ENCODE measurements at regions not wholly inside any gene's neighbourhood (a gene's known extent, or its start where the extent isn't known, plus 50 kb on each side); places are given as distances from the start of the nearest gene placed in this dataset.

- no peak for DNase-seq (ENCODE audit: low spot score)
- Mint-ChIP-seq H3K9me3 (ENCODE audit: unreplicated experiment) (no peaks in the 10 kb centered on the region), H3K27me3 (ENCODE audit: unreplicated experiment) (no peaks in the 10 kb centered on the region), H3K27ac (ENCODE audit: unreplicated experiment) (no peak overlapping the region), H3K4me3 (ENCODE audit: unreplicated experiment) (no peak overlapping the region), H3K4me1 (ENCODE audit: unreplicated experiment) (no peaks in the 10 kb centered on the region), H3K36me3 (ENCODE audit: low read depth, unreplicated experiment) (no peaks in the 10 kb centered on the region)
- TF ChIP-seq CTCF (IDR thresholded peaks at IDR 0.05; ENCODE audit: unreplicated experiment) = no peak
Measured at GRCh38 chr5:63255594-63255993, 677.0 kb downstream of the LRRC70 start.

GRCh38 chr5:63250939-63251338 lies 672.3 kb downstream of the LRRC70 start:
- Mint-ChIP-seq H3K36me3 (ENCODE audit: low read depth, unreplicated experiment) (no peaks in the 10 kb centered on the region), H3K27me3 (ENCODE audit: unreplicated experiment) (no peaks in the 10 kb centered on the region), H3K9me3 (ENCODE audit: unreplicated experiment) (no peaks in the 10 kb centered on the region), H3K4me3 (ENCODE audit: unreplicated experiment) (no peak overlapping the region), H3K4me1 (ENCODE audit: unreplicated experiment) (no peaks in the 10 kb centered on the region), H3K27ac (ENCODE audit: unreplicated experiment) (no peak overlapping the region)
- DNase-seq (ENCODE audit: low spot score) = no peak
- TF ChIP-seq CTCF (IDR thresholded peaks at IDR 0.05; ENCODE audit: unreplicated experiment) = no peak

- Mint-ChIP-seq H3K36me3 (ENCODE audit: low read depth, unreplicated experiment) (no peaks in the 10 kb centered on the region), H3K27me3 (ENCODE audit: unreplicated experiment) (no peaks in the 10 kb centered on the region), H3K4me1 (ENCODE audit: unreplicated experiment) (no peaks in the 10 kb centered on the region)
Measured at GRCh38 chr5:63249960-63250359, 671.3 kb downstream of the LRRC70 start.

GRCh38 chr5:63247651-63248050 lies 669.0 kb downstream of the LRRC70 start:
- Mint-ChIP-seq H3K27ac (ENCODE audit: unreplicated experiment) (no peak overlapping the region), H3K4me3 (ENCODE audit: unreplicated experiment) (no peak overlapping the region), H3K9me3 (ENCODE audit: unreplicated experiment) (no peaks in the 10 kb centered on the region), H3K27me3 (ENCODE audit: unreplicated experiment) (no peaks in the 10 kb centered on the region), H3K36me3 (ENCODE audit: low read depth, unreplicated experiment) (no peaks in the 10 kb centered on the region), H3K4me1 (ENCODE audit: unreplicated experiment) (no peaks in the 10 kb centered on the region)
- no peak for DNase-seq (ENCODE audit: low spot score)
- TF ChIP-seq CTCF (IDR thresholded peaks at IDR 0.05; ENCODE audit: unreplicated experiment) = no peak

More at GRCh38 chr5:63249960-63250359, 671.3 kb downstream of the LRRC70 start:
- H3K27ac Mint-ChIP-seq (ENCODE audit: unreplicated experiment) = no peak overlapping the region
- H3K4me3 Mint-ChIP-seq (ENCODE audit: unreplicated experiment) = no peak overlapping the region
- H3K9me3 Mint-ChIP-seq (ENCODE audit: unreplicated experiment) = no peaks in the 10 kb centered on the region
- TF ChIP-seq CTCF (IDR thresholded peaks at IDR 0.05; ENCODE audit: unreplicated experiment) = no peak
- no peak for DNase-seq (ENCODE audit: low spot score)

GRCh38 chr5:63245271-63245670 lies 666.7 kb downstream of the LRRC70 start:
- no peaks in the 10 kb centered on the region for H3K36me3 Mint-ChIP-seq (ENCODE audit: low read depth, unreplicated experiment)
- H3K4me1 Mint-ChIP-seq (ENCODE audit: unreplicated experiment) = peaks cover 4% of the 10 kb centered on the region
- H3K27ac Mint-ChIP-seq (ENCODE audit: unreplicated experiment) = no peak overlapping the region
- no peak for TF ChIP-seq CTCF (IDR thresholded peaks at IDR 0.05; ENCODE audit: unreplicated experiment)
- H3K4me3 Mint-ChIP-seq (ENCODE audit: unreplicated experiment) = no peak overlapping the region
- DNase-seq (ENCODE audit: low spot score) = no peak
- H3K27me3 Mint-ChIP-seq (ENCODE audit: unreplicated experiment) = no peaks in the 10 kb centered on the region
- no peaks in the 10 kb centered on the region for H3K9me3 Mint-ChIP-seq (ENCODE audit: unreplicated experiment)
